ENCODE measurements at regions not wholly inside any gene's neighbourhood (a gene's known extent, or its start where the extent isn't known, plus 50 kb on each side); places are given as distances from the start of the nearest gene placed in this dataset.

DNA sequence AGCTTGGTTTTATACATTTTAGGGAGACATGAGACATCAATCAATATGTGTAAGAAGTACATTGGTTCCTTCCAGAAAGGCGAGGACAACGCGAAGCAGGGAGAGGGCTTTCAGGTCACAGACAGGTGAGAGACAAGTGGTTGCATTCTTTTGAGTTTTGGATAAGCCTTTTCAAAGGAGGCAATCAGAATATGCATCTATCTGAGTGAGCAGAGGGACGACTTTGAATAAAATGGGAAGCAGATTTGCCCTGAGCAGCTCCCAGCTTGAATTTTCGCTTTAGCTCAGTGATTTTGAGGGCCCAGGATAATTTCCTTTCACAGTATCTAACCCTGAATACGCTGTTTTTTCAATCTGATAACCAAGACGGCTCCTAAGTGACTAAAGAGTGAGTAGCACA is 82.5 kb upstream of the MYO3A start:
- no peaks in the 10 kb centered on the region for H3K4me1 Mint-ChIP-seq
- Histone ChIP-seq H3K27me3 (ENCODE audit: control insufficient read depth, insufficient read depth, low read length) (peaks cover 2% of the 10 kb centered on the region), H3K4me1 (ENCODE audit: control insufficient read depth, insufficient read depth, low read length) (no peaks in the 10 kb centered on the region), H3K27ac (ENCODE audit: low read length) (no peak overlapping the region), H3K9me3 (ENCODE audit: control insufficient read depth, insufficient read depth, low read length) (no peaks in the 10 kb centered on the region), H3K4me3 (ENCODE audit: low read length) (no peak overlapping the region), H3K36me3 (ENCODE audit: control insufficient read depth, insufficient read depth, low read length) (no peaks in the 10 kb centered on the region)
- no peak overlapping the region for H3K4me3 Mint-ChIP-seq
- no peak for ATAC-seq
- DNase-seq, result no peak
- no peaks in the 10 kb centered on the region for H3K36me3 Mint-ChIP-seq
- H3K9me3 Mint-ChIP-seq, result peaks cover 2 to 6% of the 10 kb centered on the region in 2 donors
- TF ChIP-seq, protein P1, sequence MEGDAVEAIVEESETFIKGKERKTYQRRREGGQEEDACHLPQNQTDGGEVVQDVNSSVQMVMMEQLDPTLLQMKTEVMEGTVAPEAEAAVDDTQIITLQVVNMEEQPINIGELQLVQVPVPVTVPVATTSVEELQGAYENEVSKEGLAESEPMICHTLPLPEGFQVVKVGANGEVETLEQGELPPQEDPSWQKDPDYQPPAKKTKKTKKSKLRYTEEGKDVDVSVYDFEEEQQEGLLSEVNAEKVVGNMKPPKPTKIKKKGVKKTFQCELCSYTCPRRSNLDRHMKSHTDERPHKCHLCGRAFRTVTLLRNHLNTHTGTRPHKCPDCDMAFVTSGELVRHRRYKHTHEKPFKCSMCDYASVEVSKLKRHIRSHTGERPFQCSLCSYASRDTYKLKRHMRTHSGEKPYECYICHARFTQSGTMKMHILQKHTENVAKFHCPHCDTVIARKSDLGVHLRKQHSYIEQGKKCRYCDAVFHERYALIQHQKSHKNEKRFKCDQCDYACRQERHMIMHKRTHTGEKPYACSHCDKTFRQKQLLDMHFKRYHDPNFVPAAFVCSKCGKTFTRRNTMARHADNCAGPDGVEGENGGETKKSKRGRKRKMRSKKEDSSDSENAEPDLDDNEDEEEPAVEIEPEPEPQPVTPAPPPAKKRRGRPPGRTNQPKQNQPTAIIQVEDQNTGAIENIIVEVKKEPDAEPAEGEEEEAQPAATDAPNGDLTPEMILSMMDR (IDR thresholded peaks at IDR 0.05), result no peak
- H3K27ac Mint-ChIP-seq, result no peak overlapping the region
- WGBS (ENCODE audit: insufficient coverage), result 75% methylated on average over 7 of the region's 7 CpGs
- no peaks in the 10 kb centered on the region for H3K27me3 Mint-ChIP-seq (ENCODE audit: low read depth in 2 of 2)
- intact Hi-C loops (cut with micrococcal nuclease), result no loop called here

DNA sequence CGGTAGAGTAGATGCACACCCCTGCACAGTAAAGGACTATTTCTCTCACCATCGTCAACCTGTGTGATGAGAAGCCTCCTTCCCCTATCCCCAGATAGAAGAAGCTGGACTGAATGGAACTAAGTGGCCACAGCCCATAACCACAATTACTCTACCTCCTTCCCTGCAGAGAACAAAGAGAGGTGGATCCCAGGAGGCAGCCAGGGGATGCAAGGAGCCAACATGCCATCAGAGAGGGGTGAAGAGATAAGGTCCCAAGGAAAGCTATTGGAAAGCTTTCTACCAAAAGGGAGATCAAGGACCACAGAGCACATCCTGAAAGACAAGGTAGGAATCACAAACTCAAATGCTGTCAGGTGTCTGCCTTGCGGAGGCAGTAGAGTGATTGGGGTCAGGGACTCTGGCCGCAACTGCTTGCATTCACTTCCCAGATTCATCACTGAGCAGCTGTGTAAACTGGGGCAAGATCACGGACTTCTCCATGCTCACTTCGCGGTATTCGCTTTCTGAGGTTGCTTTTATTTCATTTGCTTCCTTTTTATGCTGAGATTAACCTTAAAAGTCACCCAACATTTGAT is 81.6 kb upstream of the MYO3A start:
- intact Hi-C loops (cut with micrococcal nuclease), result no loop called here
- Mint-ChIP-seq H3K27me3 (ENCODE audit: low read depth in 2 of 2) (peaks cover 0 to 8% of the 10 kb centered on the region in 2 donors), H3K4me1 (no peaks in the 10 kb centered on the region), H3K9me3 (peaks cover 2 to 6% of the 10 kb centered on the region in 2 donors), H3K36me3 (no peaks in the 10 kb centered on the region), H3K27ac (no peak overlapping the region), H3K4me3 (no peak overlapping the region)
- ATAC-seq, result no peak
- TF ChIP-seq, protein P1 (IDR thresholded peaks at IDR 0.05), result no peak
- Histone ChIP-seq H3K9me3 (ENCODE audit: control insufficient read depth, insufficient read depth, low read length) (no peaks in the 10 kb centered on the region), H3K27ac (ENCODE audit: low read length) (no peak overlapping the region), H3K4me1 (ENCODE audit: control insufficient read depth, insufficient read depth, low read length) (no peaks in the 10 kb centered on the region), H3K4me3 (ENCODE audit: low read length) (no peak overlapping the region), H3K36me3 (ENCODE audit: control insufficient read depth, insufficient read depth, low read length) (no peaks in the 10 kb centered on the region), H3K27me3 (ENCODE audit: control insufficient read depth, insufficient read depth, low read length) (peaks cover 2% of the 10 kb centered on the region)
- 88% methylated on average over 8 of the region's 8 CpGs for WGBS (ENCODE audit: insufficient coverage)
- DNase-seq, result no peak

DNA sequence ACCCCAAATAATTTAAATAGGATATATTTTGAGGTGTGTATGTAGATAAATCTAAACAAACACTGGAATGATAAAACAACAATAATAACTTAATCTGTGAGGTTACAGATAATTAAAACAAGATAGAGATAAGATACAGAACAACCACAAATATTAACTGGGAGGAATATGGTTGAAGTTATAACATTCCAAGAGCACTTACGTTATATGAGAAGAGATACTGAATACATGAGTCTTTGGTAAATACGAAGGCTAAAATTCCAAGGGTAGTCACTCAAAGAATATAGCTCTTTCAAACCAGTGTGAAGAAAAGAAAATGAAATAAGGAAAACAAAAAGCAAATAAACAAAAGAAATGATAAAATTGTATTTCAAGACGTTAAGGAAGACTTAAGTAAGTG is 76.0 kb upstream of the MYO3A start:
- no peak overlapping the region for H3K27ac Mint-ChIP-seq
- H3K9me3 Mint-ChIP-seq, result peaks cover 0 to 2% of the 10 kb centered on the region in 2 donors
- Histone ChIP-seq H3K36me3 (ENCODE audit: control insufficient read depth, insufficient read depth, low read length) (no peaks in the 10 kb centered on the region), H3K27ac (ENCODE audit: low read length) (no peak overlapping the region), H3K9me3 (ENCODE audit: control insufficient read depth, insufficient read depth, low read length) (no peaks in the 10 kb centered on the region), H3K4me1 (ENCODE audit: control insufficient read depth, insufficient read depth, low read length) (no peaks in the 10 kb centered on the region), H3K27me3 (ENCODE audit: control insufficient read depth, insufficient read depth, low read length) (peaks cover 2% of the 10 kb centered on the region), H3K4me3 (ENCODE audit: low read length) (no peak overlapping the region)
- DNase-seq, result no peak
- ATAC-seq, result no peak
- H3K36me3 Mint-ChIP-seq, result no peaks in the 10 kb centered on the region
- no peak overlapping the region for H3K4me3 Mint-ChIP-seq
- intact Hi-C loops (cut with micrococcal nuclease), result no loop called here
- no peaks in the 10 kb centered on the region for H3K4me1 Mint-ChIP-seq
- peaks cover 3 to 8% of the 10 kb centered on the region in 2 donors for H3K27me3 Mint-ChIP-seq (ENCODE audit: low read depth in 2 of 2)
- TF ChIP-seq, protein P1 (IDR thresholded peaks at IDR 0.05), result no peak
- no CpG with 5 or more reads among the region's 3 CpGs for WGBS (ENCODE audit: insufficient coverage)

DNA sequence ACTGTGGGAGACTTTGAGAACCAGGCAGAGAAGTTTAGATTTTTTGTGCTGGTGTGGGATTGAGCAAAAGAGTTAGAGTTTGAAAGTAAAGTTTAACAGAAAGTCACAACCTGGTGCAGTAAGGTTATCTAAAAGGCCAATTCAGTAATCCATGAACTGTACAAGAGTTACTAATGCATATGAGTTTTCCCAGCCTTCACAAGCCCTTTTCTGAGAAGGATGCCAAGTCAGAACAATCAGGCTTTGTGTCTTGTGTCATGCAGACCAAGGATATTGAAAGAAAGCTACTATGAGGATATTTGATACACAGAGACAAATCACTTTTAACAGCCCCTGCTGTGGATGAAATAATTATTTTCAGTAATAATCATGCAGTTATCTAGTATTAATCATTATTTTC is 68.8 kb upstream of the MYO3A start:
- Mint-ChIP-seq H3K36me3 (no peaks in the 10 kb centered on the region), H3K27ac (no peak overlapping the region), H3K4me3 (no peak overlapping the region), H3K9me3 (peaks cover 2 to 5% of the 10 kb centered on the region in 2 donors), H3K27me3 (ENCODE audit: low read depth in 2 of 2) (peaks cover 0 to 3% of the 10 kb centered on the region in 2 donors), H3K4me1 (no peaks in the 10 kb centered on the region)
- ATAC-seq (no peak), DNase-seq (no peak)
- TF ChIP-seq, protein P1 (IDR thresholded peaks at IDR 0.05), result no peak
- no peaks in the 10 kb centered on the region for H3K27me3 ChIP-seq (ENCODE audit: control insufficient read depth, insufficient read depth, low read length)
- no peaks in the 10 kb centered on the region for H3K9me3 ChIP-seq (ENCODE audit: control insufficient read depth, insufficient read depth, low read length)
- no peak overlapping the region for H3K27ac ChIP-seq (ENCODE audit: low read length)
- intact Hi-C loops (cut with micrococcal nuclease), result no loop called here
- H3K4me1 ChIP-seq (ENCODE audit: control insufficient read depth, insufficient read depth, low read length), result no peaks in the 10 kb centered on the region
- no peaks in the 10 kb centered on the region for H3K36me3 ChIP-seq (ENCODE audit: control insufficient read depth, insufficient read depth, low read length)
- H3K4me3 ChIP-seq (ENCODE audit: low read length), result no peak overlapping the region

Data from natural killer cell (primary cell).